GM12874 (cell line): ENCODE measurements at regions not wholly inside any gene's neighbourhood (a gene's known extent, or its start where the extent isn't known, plus 50 kb on each side); places are given as distances from the start of the nearest gene placed in this dataset.

Source experiments
- TF ChIP-seq, protein P1 (sequence below): IDR thresholded peaks from 2 replicates; pipeline ENCODE4 v1.5.1; 2011; ENCODE audit warnings: low read depth, mild to moderate bottlenecking, control low read depth, low read length, moderate library complexity; ENCODE audit not compliant: insufficient read depth

DNA sequence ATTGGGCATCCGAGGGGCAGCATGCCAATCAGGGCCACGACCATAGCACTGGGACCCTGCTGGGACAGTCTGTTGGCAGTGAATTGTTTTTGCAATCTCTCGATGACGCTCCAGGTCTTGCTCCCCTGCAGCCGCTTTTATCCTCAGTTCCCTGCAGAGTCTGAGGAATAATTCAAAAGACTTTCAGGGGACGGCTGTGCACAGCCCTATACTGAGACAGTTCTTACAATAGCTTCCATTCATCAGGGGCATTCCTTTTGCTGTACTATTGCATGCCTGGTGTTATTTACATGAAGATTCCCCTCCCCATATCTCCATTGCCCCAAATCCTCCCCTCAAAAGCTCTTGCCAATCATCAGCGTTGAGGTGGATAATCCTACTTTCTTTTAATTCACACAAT is 163.3 kb upstream of the WWC1 start:
- TF ChIP-seq, protein P1, sequence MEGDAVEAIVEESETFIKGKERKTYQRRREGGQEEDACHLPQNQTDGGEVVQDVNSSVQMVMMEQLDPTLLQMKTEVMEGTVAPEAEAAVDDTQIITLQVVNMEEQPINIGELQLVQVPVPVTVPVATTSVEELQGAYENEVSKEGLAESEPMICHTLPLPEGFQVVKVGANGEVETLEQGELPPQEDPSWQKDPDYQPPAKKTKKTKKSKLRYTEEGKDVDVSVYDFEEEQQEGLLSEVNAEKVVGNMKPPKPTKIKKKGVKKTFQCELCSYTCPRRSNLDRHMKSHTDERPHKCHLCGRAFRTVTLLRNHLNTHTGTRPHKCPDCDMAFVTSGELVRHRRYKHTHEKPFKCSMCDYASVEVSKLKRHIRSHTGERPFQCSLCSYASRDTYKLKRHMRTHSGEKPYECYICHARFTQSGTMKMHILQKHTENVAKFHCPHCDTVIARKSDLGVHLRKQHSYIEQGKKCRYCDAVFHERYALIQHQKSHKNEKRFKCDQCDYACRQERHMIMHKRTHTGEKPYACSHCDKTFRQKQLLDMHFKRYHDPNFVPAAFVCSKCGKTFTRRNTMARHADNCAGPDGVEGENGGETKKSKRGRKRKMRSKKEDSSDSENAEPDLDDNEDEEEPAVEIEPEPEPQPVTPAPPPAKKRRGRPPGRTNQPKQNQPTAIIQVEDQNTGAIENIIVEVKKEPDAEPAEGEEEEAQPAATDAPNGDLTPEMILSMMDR, result no peak

DNA sequence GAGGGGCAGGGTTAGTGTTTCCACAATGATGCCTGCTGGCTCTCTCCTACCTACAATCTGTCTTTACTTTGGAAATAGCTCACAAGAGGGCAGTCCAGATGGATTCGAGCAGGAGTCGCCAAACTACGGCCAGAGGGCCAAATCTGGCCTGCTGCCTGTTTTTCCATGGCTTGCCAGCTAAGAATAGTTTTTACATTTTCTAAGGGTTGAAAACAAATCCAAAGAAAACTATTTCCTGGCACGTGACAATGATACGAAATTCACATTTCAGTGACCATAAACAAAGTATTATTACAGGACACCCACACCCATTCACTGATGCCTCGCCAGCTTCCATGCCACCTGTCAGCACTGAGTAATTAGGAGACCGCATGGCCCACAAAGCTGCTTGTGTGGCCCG is 162.9 kb upstream of the WWC1 start:
- TF ChIP-seq, protein P1, result no peak

DNA sequence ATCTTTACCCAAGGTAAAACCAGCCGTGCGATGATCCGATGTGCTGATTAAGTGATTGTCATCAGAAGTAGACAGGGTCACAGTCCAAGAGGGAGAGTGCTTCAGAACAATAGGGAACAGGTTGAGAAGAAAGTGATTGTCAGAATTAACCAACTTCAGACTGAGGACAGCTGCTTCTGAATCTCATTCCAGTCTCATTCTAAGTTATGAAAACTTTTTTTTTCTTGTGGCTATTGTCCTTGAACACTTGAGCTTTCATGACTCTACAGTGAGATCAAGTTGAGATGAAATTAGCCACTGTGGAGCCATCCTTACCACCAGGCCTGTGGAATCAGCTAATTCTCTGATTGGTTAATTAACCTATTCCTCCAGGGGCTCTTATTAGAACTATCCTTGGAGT is 159.9 kb upstream of the WWC1 start:
- TF ChIP-seq, protein P1, result no peak

DNA sequence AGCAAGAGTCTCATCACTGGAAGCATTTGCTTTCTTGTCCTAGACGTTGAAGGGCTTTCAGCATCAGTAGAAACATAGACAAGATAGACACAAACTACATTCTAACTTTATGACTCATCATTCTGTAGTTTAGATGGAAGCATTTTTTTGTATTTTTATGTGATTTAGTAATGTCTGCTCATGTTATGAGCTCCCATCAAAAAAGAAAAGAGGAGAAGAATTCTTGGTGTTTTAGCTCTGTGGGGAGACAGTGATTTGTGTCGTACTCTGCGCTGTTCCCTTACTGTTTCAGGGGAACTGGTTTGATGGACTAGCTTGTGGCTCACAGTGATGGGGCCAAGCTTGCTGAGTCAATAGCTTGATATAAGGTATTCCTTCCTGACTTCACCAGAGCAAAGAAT is 159.2 kb upstream of the WWC1 start:
- TF ChIP-seq, protein P1, result no peak

DNA sequence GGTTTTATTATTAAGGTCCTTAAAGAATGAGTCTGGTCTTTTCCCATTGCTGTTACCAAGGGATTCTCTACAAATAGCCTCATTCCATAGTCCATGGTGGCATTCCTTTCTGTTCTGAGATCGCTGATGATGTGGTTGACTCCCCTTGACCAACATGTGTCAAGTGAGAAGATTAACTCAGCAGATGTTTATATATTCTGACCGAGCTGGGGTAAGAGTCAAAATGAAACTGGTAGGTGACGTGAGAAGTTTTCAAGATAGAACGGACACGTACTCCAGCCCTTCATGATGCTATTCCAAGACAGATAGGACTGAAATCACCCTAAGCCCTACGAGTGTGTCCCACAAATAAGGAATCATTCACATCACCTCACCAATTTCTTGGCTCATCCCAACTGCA is 155.5 kb upstream of the WWC1 start:
- TF ChIP-seq, protein P1, result no peak

DNA sequence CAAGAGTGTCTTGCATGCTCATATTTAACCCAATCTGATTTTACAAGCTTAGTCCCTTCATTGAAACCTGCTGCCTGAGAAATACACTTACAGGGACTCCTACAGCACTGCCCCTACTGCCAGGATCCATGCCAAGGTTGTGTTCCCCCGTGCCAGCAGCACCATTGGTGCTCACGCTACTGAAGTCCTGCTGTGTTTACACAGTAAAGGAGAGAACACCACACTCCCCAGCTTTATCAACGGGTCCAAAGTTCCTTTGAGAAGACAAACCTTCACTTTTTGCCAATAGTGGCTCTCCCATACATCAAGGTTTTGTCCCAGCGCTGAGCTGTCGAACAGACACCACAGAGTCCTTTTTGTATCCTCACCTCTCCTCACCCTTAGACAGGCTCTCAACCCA is 155.1 kb upstream of the WWC1 start:
- TF ChIP-seq, protein P1, result no peak

DNA sequence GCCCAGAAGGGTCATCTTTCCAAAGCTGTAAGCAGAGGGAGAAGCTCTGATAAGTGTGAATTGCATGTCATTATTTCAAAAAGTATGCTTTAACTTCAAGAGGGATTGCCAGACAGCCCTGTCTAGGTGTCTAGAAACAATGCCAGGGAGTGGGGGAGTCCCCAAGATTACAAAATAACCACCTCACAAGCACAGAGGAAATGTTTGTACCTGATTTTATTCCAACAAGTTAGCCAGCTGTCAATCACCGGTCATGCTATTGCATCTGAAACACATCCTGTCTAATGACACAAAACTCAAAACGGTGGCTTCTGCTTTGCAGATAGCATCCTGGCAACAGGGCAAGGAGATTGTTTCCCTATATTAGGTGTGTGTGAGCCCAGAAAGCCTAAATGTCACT is 154.2 kb upstream of the WWC1 start:
- TF ChIP-seq, protein P1, result no peak

DNA sequence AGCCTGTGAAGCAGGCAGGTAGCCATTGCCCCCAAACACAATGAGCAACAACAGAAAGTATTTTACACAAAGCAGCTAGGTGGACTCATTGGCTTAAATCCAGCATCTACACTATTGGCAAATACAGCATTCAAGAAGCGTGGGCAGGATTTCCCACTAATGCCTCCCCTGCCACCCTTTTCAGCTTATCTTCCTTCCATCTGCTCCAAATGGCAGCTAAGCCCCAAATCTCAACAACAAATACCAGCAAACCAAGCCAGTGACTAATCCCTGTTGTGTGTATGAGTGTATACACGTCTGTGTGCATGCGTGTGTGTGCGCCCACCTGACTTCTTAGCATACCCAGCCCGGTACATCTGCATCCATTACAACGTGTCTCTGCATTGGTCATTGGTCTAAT is 151.2 kb upstream of the WWC1 start:
- TF ChIP-seq, protein P1, result no peak
